NCI-H2171 (cell line): ENCODE measurements at regions not wholly inside any gene's neighbourhood (a gene's known extent, or its start where the extent isn't known, plus 50 kb on each side); places are given as distances from the start of the nearest gene placed in this dataset.

Experiments
- DNase-seq: peaks from one replicate; lab custom pipeline; 2025; lab: John Stamatoyannopoulos, UW

DNA sequence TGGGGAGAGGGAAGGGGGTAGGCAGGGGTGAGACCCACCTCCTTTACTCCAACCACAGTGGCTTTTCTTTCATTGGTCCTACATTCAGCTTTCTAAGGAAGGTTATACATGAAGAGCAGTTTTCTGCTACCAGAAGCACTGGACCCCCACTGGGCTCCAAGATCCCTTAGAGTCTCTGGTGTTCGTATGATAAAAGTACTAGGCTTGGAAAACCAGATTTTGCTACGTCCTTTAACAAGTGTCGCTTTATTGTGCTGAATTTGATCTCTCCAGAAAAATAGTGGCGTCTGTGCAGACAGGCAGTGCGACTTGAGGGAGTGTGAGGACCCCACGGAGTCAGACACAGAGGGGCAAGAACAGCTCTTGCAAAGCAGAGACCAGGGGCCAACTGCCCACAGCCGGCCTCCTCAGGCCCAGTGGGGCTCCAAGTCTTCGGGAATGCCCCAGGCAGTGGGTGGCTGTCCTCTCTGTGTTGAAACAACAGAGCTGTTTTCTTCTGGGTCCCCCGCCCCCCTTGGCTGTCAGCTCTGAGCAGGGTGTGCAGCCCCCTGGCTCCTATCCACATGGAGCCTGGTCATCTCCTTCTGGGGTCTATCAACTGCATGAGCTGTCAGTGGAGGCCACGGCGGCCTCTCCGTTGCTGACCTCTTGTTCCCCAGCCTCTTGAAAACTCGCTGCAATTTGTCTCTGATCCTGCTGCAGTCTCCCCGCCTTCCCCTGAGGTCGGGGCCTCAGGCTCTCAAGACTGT lies 333.2 kb downstream of the RPS24 start:
- DNase-seq, result no peak

- DNase-seq, result no peak
Observed at GRCh38 chr10:78367751-78368150, 334.1 kb downstream of the RPS24 start.

DNA sequence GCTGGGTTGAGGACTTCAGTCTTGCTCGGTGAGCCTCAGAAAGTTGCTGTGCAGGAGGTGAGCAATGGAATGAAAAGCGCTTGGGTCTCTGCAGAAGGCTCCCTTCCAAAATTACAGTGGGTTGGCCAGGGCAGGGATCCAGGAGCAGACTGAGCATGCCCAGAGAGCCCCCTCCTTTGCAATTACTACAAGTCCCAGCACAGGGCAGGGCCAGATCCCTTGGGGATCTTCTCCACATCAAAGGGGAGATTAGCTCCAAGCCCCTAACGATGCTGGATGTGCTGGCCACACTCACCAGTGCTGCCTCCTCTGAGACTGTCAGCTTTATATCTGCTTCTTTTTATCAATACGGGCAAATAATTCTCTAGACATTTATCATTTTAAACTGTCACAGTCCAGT lies 337.5 kb downstream of the RPS24 start:
- no peak for DNase-seq

DNA sequence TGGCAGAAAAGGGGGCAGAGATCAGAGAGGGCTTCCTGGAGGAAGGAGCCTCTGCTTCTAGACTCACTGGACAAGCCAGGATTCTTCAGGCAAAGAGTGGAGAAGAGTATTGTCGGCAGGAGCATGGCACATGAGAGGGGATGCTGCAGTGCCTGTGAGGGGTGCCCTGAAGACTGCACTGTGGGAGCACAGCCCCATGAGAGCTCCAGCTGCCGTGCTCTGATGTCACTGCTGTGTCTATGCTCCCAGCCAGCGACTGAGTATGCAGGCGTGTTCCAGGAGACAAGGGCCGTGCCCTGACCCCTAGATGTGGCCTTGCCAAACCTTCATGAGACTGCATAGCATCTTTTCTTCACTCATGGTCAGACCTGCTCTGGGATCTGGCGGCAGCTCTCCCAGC lies 339.1 kb downstream of the RPS24 start:
- no peak for DNase-seq

DNA sequence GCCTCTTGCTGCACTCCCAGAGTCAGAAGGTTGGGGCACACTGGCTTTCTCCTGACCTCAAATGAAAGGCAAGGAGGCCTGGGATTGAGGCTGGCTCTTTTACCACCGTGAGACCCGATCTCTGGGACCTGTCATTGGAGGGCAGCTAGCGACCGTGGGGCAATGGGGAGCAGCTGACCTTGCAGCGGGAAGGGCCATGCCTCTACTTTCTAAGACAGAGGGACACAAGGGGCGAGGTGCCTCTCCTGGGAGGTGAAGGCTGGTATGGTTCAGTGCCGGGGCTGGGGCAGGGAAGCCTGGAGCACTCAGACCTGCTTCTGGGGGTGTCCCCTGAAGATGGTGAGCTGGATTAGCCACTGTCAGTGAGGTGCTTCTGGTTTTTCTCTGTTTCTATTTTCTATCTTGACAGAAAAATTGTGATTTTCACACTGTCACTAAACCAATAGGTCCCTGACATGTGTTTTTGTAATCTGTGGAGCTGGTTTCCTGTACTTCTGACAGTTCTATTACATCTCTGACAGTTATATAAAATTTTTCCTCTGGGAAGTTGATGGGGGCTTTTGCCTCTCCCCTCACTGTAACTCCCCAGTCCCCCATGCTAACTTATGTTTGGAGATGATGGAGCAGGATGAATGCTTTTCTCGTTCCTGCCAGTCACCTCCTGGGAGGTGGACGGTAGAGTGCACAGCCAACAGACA lies 340.8 kb downstream of the RPS24 start:
- DNase-seq, result no peak

- DNase-seq, result no peak
Observed at GRCh38 chr10:78375854-78376785, 342.5 kb downstream of the RPS24 start.

DNA sequence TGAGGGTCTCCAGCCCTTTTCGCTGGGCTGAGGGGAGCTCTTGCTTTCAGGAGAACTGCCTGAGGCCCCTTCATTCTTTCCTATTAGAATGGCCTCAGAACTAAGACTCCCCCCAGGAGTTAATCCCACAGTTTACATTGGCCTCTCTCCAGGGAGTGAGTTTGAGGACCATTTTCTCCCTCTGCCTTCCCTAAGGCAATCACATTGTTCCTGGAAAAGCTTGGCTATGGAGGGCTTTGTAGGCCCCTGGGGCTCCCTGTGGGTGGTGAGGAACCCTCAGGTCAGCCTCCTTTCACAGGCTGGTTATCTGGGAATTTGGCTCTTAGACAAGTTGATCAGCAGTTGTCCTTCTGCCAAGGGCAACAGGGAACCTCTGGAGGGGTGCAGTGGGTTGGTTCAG lies 343.7 kb downstream of the RPS24 start:
- DNase-seq, result no peak

GRCh38 chr10:78378192-78378591 lies 344.5 kb downstream of the RPS24 start:
- DNase-seq, result no peak

DNA sequence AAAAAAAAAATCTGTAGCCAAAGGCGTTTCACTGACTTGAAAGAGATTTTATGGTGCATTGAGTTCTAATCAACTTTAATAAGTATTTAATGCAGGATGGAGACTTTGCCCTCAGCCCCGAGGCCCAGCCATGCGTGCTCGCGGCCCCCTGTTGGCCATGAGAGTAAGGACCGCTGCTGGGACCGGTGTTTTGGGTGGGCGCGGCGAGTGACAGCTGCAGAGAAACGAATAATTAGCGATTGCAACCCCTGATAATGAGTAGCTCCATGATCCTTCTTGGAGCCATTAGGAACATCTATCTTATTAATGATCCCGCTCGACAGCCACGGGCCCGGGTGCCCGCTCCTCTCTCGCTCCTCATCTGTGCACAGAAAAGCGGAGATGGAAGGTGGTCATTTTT lies 347.4 kb downstream of the RPS24 start:
- no peak for DNase-seq

- DNase-seq, result no peak
Observed at GRCh38 chr10:78382047-78382446, 348.4 kb downstream of the RPS24 start.

DNA sequence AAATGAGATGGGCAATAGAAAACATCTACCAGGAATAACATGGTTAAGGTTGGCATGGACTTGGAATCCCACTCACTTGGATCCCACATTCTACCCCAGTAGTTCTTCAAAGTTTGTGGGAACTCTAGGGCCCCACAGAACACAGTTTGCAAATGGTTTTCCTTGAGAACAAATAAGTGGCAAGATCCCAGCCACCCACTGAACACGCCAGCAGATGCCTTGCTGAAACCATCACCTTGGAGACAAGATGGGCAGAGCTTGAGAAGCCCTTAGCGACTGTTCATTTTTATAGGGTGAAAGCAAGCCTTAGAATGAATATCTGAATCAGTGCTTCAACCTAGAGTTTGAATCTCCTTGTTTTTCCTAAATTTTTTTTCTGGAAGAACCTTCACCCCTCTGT lies 349.1 kb downstream of the RPS24 start:
- DNase-seq, result no peak

DNA sequence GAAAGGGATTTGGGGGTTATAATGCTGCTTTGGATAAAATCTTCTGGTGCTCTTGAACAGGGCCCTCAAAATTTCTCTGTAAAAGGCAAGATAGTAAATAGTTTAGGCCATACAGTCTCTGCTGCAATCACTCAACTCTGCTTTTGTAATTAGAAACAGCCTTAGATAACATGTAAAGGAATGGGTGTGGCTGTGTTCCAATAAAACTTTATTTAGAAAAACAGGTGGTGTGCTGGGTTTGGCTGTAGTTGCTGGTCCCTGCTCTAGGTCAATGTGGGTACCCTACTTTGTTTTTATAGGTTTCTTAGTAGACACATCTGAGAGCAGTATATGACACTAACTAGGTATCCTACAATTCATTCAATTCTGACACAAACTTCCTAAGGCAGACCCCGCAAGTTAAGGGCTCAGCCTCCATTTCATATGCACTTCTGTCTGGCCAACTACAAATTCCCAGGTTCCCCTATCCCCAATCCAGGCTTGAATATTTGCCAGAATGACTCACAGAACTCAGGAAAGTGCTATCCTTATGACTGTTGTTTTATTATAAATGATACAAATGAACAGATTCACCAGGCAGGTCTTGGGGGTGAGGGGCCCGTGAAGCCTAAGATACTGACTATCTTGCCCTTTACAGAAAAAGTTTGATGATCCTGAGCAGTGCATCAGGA lies 349.9 kb downstream of the RPS24 start:
- no peak for DNase-seq

GRCh38 chr10:78384049-78384431 lies 350.4 kb downstream of the RPS24 start:
- no peak for DNase-seq

- DNase-seq, result no peak
Observed at GRCh38 chr10:78385599-78385998, 351.9 kb downstream of the RPS24 start.

DNA sequence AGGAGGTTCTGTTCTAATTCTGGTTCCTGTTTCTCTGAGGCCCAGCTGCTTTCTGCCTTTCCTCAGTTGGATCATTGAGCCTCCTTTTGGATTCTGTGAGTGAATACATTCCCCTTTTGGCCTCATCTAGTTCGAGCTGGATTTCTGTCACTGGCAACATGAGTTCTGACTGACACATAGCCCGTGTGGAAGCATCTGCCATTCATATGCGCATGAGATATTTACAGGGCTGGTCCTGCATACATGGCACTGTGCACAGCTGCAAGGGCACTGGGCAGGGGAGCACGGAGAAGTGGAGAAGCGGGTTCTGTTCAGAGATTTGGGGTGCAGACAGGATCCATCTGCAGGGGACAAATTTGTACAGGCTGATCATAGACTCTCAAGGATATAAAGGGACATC lies 352.8 kb downstream of the RPS24 start:
- no peak for DNase-seq

DNA sequence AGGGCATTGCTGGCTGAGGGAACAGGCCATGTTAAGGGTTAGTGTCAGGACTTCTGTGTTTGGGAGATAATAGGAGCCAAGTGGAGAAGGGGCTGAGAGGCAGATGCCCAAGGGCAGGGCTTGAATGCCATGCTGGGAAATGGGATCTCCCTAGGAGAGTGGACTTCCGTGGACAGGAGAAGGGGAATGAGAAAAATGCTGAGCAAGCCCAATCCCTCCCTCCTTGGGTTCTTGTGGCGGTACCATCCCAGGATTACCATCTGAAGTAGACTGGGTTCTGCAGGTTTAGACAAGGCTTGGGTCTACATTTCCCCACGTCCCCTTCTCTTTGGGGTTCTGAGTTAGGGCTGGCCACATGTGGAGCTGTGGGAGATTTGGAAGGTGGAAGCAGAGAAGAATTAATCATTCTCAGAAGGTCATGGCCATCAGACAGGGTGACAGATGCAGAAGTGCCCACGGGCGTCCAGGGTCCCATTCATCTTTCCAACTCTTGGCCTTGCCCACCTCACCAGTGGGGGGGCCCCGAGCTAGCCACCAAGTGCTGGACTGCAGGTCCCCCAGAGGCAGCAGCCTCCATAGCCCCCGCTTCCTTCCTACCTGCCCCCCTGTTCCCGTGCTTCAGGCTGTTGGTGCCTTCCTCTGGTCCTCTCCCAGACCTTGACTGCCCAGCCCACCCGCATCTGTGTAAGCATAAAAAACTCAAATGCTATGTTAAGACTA lies 354.8 kb downstream of the RPS24 start:
- DNase-seq, result no peak

GRCh38 chr10:78389419-78389818 lies 355.8 kb downstream of the RPS24 start:
- no peak for DNase-seq

- no peak for DNase-seq
Observed at GRCh38 chr10:78390051-78390450, 356.4 kb downstream of the RPS24 start.

GRCh38 chr10:78390817-78391216 lies 357.2 kb downstream of the RPS24 start:
- no peak for DNase-seq

DNA sequence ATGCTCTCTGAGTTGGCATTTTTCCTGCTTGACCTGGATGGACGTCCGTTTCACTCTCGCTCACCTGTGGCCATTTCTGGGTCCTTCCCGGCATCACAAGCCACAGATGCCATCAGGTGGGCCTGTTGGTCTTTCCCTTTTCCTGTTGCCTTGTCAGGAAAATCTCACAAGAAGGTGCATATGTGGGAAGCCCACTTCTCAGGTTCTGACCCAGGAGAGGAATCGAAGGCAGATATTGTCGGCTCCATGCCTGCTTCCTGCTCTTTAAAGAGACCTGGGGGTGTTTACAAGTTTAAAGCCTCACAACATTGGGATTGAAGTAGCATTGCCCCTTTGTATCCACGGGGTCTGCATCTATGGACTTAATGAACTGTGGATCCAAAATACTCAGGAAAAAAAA lies 357.9 kb downstream of the RPS24 start:
- no peak for DNase-seq

DNA sequence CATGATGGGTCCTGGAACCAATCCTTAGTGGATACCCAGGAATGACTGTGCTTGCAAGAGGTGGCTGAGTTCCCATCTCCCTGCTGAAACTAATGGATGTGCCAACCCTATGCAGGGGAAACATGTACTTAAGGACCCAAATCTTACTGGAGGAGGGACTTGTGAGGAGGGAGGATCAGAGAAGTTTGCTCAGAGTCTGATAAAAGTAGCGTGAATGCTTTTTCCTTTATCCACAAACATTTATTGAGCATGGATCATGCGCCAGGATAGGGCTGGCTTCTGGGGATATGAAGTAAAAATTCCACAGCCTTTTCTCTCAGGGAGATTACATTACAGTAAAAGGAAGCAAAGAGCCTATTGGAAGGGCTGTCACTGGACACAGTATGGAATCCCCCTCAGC lies 358.5 kb downstream of the RPS24 start:
- DNase-seq, result no peak

- DNase-seq, result no peak
Observed at GRCh38 chr10:78393094-78393493, 359.4 kb downstream of the RPS24 start.
